GM23338 (cell line): ENCODE measurements at regions not wholly inside any gene's neighbourhood (a gene's known extent, or its start where the extent isn't known, plus 50 kb on each side); places are given as distances from the start of the nearest gene placed in this dataset.
A peak's percentile ranks its signal among the peaks of the same experiment; 100 is the strongest.

ENCODE experiments used
- ATAC-seq: fragments of 200-7000 bp; cut with Tn5 transposase; 3 replicates; pipeline ENCODE4 v1.9.1; 2020
- DNase-seq: peaks from one replicate; pipeline ENCODE4 v3.0.0-alpha.2; 2015; ENCODE audit warnings: low spot score
- H2AFZ ChIP-seq: fragments of 200-600 bp; sonication (generic); 2 replicates; pipeline ENCODE4 v1.8.0; 2016; ENCODE audit warnings: antibody characterized with exemption, mild to moderate bottlenecking, moderate library complexity
- H3F3A ChIP-seq: fragments of 200-600 bp; sonication (generic); replicated peaks from 2 replicates; pipeline ENCODE4 v1.8.0; 2017; ENCODE audit warnings: antibody characterized with exemption, mixed run types, low read depth
- H3K27ac ChIP-seq: fragments of 200-600 bp; sonication (generic); 2 replicates; pipeline ENCODE4 v1.6.1; 2016; ENCODE audit warnings: low read depth
- H3K27me3 ChIP-seq: fragments of 200-600 bp; sonication (generic); 2 replicates; pipeline ENCODE4 v1.8.0; 2016; ENCODE audit warnings: mild to moderate bottlenecking, mixed run types, moderate library complexity; ENCODE audit not compliant: insufficient read depth
- H3K36me3 ChIP-seq: fragments of 200-600 bp; sonication (generic); 2 replicates; pipeline ENCODE4 v1.8.0; 2016; ENCODE audit warnings: mild to moderate bottlenecking; ENCODE audit not compliant: insufficient read depth
- H3K4me1 ChIP-seq: fragments of 200-600 bp; sonication (generic); 2 replicates; pipeline ENCODE4 v1.8.0; 2016; ENCODE audit warnings: mild to moderate bottlenecking, moderate library complexity; ENCODE audit not compliant: insufficient read depth
- H3K4me2 ChIP-seq: fragments of 200-600 bp; sonication (generic); 2 replicates; pipeline ENCODE4 v1.7.1; 2017; ENCODE audit warnings: mixed run types
- H3K4me3 ChIP-seq: fragments of 200-600 bp; sonication (generic); 2 replicates; pipeline ENCODE4 v1.6.1; 2016; ENCODE audit warnings: mixed run types
- H3K79me2 ChIP-seq: fragments of 200-600 bp; sonication (generic); replicated peaks from 2 replicates; pipeline ENCODE4 v1.8.0; 2017; ENCODE audit warnings: mild to moderate bottlenecking; ENCODE audit not compliant: insufficient read depth
- H3K9me2 ChIP-seq: fragments of 200-600 bp; sonication (generic); 2 replicates; pipeline ENCODE4 v1.8.0; 2017; ENCODE audit not compliant: insufficient read depth
- H4K20me1 ChIP-seq: fragments of 200-600 bp; sonication (generic); replicated peaks from 2 replicates; pipeline ENCODE4 v1.8.0; 2017; ENCODE audit warnings: mild to moderate bottlenecking; ENCODE audit not compliant: insufficient read depth
- H3K27ac Mint-ChIP-seq: 2 replicates; pipeline ENCODE4 v1.8.0; 2020; ENCODE audit warnings: inconsistent platforms, mild to moderate bottlenecking, moderate library complexity, mixed read lengths
- H3K27me3 Mint-ChIP-seq: 3 replicates; pipeline ENCODE4 v1.8.0; 2022; ENCODE audit warnings: low read depth, mild to moderate bottlenecking, moderate library complexity, mixed read lengths, inconsistent platforms; ENCODE audit not compliant: insufficient read depth, poor library complexity
- H3K36me3 Mint-ChIP-seq: 3 replicates; pipeline ENCODE4 v1.8.0; 2021; ENCODE audit warnings: low read depth, mild to moderate bottlenecking, inconsistent platforms, moderate library complexity, mixed read lengths
- H3K4me1 Mint-ChIP-seq: 3 replicates; pipeline ENCODE4 v1.8.0; 2020; ENCODE audit warnings: mild to moderate bottlenecking, inconsistent platforms, mixed read lengths
- H3K4me3 Mint-ChIP-seq: 3 replicates; pipeline ENCODE4 v1.8.0; 2021; ENCODE audit warnings: moderate library complexity, mild to moderate bottlenecking, inconsistent platforms, mixed read lengths
- H3K9me3 Mint-ChIP-seq: 3 replicates; pipeline ENCODE4 v1.8.0; 2020; ENCODE audit warnings: moderate library complexity, mild to moderate bottlenecking, inconsistent platforms, mixed read lengths
- CREB1 ChIP-seq: fragments of 250-450 bp; sonication (Bioruptor Pico); IDR thresholded peaks from 2 replicates; pipeline ENCODE4 v1.5.0; 2020; ENCODE audit warnings: low read depth, mild to moderate bottlenecking, moderate library complexity
- CTCF ChIP-seq, 2 experiments: fragments of 200-600 bp in 1 of 2; sonication (generic) in 1 of 2; conservative IDR thresholded peaks; 2 replicates each; pipeline versions ENCODE4 v1.5.1 to v1.6.1; 2016 to 2017; ENCODE audit warnings: antibody characterized with exemption in 2 of 2, low read depth in 2 of 2, mild to moderate bottlenecking in 2 of 2, moderate library complexity in 1 of 2
- STAT1 ChIP-seq: IDR thresholded peaks from one replicate; pipeline ENCODE4 v1.6.1; 2016; ENCODE audit warnings: antibody characterized with exemption; ENCODE audit not compliant: unreplicated experiment
- ZNF462 ChIP-seq: fragments of 250-450 bp; sonication (Bioruptor Pico); IDR thresholded peaks from 2 replicates; pipeline ENCODE4 v1.5.0; 2020; ENCODE audit warnings: mild to moderate bottlenecking, moderate library complexity

- Histone ChIP-seq H3K4me1 (0 out of 2 replicates have a peak, but pooled peaks cover 1% of the 10 kb centered on the region), H3K79me2 (no peaks in the 10 kb centered on the region), H3K36me3 (no peaks in the 10 kb centered on the region), H4K20me1 (no peaks in the 10 kb centered on the region), H3K27ac (no peak overlapping the region), H2AFZ (no peak overlapping the region), H3K4me3 (no peak overlapping the region), H3K4me2 (no peak overlapping the region), H3K27me3 (no peaks in the 10 kb centered on the region), H3K9me2 (no peaks in the 10 kb centered on the region), H3F3A (no peaks in the 10 kb centered on the region)
- Mint-ChIP-seq H3K4me3 (no peak overlapping the region), H3K27ac (no peak overlapping the region), H3K9me3 (peaks cover 27% of the 10 kb centered on the region), H3K27me3 (peaks cover 2% of the 10 kb centered on the region), H3K4me1 (peaks cover 1% of the 10 kb centered on the region; the same call in 2 of the 3 replicates), H3K36me3 (peaks cover 16% of the 10 kb centered on the region)
- peak; percentile 28 for DNase-seq
- peak in 1 of 2 experiments; percentile 64; a peak in 3 of 4 replicates for TF ChIP-seq CTCF (conservative IDR thresholded peaks at IDR 0.05; ENCODE audit: low read depth in 2 of 2)
- no peak for TF ChIP-seq CREB1 (CRISPR knock-in tag)
- no peak for TF ChIP-seq STAT1
- TF ChIP-seq ZNF462 (CRISPR knock-in tag), result no peak
- peak; percentile 36; the same call in 2 of the 3 replicates for ATAC-seq
Observed at GRCh38 chr3:103440539-103441203, 1005.9 kb downstream of the ZPLD1 start.
